HepG2 (cell line): ENCODE measurements at regions not wholly inside any gene's neighbourhood (a gene's known extent, or its start where the extent isn't known, plus 50 kb on each side); places are given as distances from the start of the nearest gene placed in this dataset.

ENCODE experiments used
- CTCF ChIP-seq: sonication (generic); formaldehyde crosslinking; IDR thresholded peaks from 2 replicates; pipeline ENCODE4 v1.5.0; 2020; ENCODE audit warnings: mild to moderate bottlenecking, missing genetic modification reagents, moderate library complexity
- FOXA3 ChIP-seq: IDR thresholded peaks from 2 replicates; pipeline ENCODE4 v1.6.1; 2016; ENCODE audit warnings: missing genetic modification reagents, missing compliant biosample characterization
- GABPA ChIP-seq, 2 experiments: IDR thresholded peaks; 2 replicates each; pipeline ENCODE4 v1.6.1; 2011 to 2016; ENCODE audit warnings: low read depth in 2 of 2, low read length in 1 of 2, missing biosample characterization in 1 of 2, missing genetic modification characterization in 1 of 2
- IKZF4 ChIP-seq: sonication (generic); formaldehyde crosslinking; IDR thresholded peaks from 2 replicates; pipeline ENCODE4 v1.5.1; 2020; ENCODE audit warnings: borderline replicate concordance, mild to moderate bottlenecking, low read depth, missing genetic modification reagents; ENCODE audit errors: not compliant biosample characterization
- ISX ChIP-seq: sonication (generic); formaldehyde crosslinking; conservative IDR thresholded peaks from 2 replicates; pipeline ENCODE4 v1.5.0; 2020; ENCODE audit warnings: missing genetic modification reagents
- SP1 ChIP-seq, 2 experiments: fragments of 450-650 bp in 1 of 2; sonication (generic) in 1 of 2; formaldehyde crosslinking in 1 of 2; IDR thresholded peaks; 2 replicates each; pipeline versions ENCODE4 v1.4.0 to v1.6.1; 2016 to 2020; ENCODE audit warnings: missing genetic modification reagents in 1 of 2
- SP2 ChIP-seq: sonication (generic); formaldehyde crosslinking; IDR thresholded peaks from 2 replicates; pipeline ENCODE4 v1.5.1; 2020; ENCODE audit warnings: mild to moderate bottlenecking, missing genetic modification reagents
- ZBTB33 ChIP-seq: sonication (generic); formaldehyde crosslinking; IDR thresholded peaks from 2 replicates; pipeline ENCODE4 v1.4.0; 2020; ENCODE audit warnings: missing genetic modification reagents
- TF ChIP-seq, protein P1 (sequence below): IDR thresholded peaks from 2 replicates; pipeline ENCODE4 v1.6.1; 2012; ENCODE audit warnings: inconsistent platforms
- TF ChIP-seq, protein P2 (sequence below): sonication (generic); formaldehyde crosslinking; IDR thresholded peaks from 2 replicates; pipeline ENCODE4 v1.5.0; 2020; ENCODE audit warnings: mild to moderate bottlenecking, missing genetic modification reagents

GRCh38 chr3:105974381-105974780 lies 105.6 kb upstream of the CBLB start:
- TF ChIP-seq, protein P1, sequence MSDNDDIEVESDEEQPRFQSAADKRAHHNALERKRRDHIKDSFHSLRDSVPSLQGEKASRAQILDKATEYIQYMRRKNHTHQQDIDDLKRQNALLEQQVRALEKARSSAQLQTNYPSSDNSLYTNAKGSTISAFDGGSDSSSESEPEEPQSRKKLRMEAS: no peak
- TF ChIP-seq, protein P2, sequence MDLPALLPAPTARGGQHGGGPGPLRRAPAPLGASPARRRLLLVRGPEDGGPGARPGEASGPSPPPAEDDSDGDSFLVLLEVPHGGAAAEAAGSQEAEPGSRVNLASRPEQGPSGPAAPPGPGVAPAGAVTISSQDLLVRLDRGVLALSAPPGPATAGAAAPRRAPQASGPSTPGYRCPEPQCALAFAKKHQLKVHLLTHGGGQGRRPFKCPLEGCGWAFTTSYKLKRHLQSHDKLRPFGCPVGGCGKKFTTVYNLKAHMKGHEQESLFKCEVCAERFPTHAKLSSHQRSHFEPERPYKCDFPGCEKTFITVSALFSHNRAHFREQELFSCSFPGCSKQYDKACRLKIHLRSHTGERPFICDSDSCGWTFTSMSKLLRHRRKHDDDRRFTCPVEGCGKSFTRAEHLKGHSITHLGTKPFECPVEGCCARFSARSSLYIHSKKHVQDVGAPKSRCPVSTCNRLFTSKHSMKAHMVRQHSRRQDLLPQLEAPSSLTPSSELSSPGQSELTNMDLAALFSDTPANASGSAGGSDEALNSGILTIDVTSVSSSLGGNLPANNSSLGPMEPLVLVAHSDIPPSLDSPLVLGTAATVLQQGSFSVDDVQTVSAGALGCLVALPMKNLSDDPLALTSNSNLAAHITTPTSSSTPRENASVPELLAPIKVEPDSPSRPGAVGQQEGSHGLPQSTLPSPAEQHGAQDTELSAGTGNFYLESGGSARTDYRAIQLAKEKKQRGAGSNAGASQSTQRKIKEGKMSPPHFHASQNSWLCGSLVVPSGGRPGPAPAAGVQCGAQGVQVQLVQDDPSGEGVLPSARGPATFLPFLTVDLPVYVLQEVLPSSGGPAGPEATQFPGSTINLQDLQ (CRISPR knock-in tag): no peak
- TF ChIP-seq SP1 (IDR thresholded peaks at IDR 0.05) (no peak), SP1 (CRISPR knock-in tag; IDR thresholded peaks at IDR 0.05) (no peak), SP2 (CRISPR knock-in tag) (no peak), GABPA (IDR thresholded peaks at IDR 0.05; ENCODE audit: low read depth, low read length) (no peak), GABPA (CRISPR knock-in tag; IDR thresholded peaks at IDR 0.05; ENCODE audit: low read depth) (no peak), ZBTB33 (CRISPR knock-in tag) (no peak), IKZF4 (CRISPR knock-in tag) (no peak), FOXA3 (CRISPR knock-in tag) (no peak), CTCF (no peak), ISX (no peak)
